ENCODE measurements at regions not wholly inside any gene's neighbourhood (a gene's known extent, or its start where the extent isn't known, plus 50 kb on each side); places are given as distances from the start of the nearest gene placed in this dataset.

DNA sequence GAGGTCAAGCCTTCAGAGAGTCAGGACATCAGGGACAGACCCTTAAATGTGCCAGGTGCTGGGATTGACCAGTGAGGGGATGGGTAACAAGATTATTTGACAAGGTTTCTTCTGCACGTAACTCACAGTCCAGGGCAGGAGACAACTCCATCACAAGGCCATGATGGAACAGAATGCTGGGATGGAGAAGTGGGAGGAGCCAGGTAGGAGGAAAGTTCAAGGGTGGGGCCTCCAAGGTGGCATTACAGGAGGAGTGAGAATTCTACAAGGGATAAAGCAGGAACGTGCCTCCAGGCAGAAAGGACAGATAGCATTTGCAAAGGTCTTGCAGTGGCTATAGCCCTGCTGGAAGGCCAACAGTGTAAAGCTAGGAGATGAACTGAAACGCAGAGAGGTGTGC is 102.2 kb downstream of the FGF18 start:
- no peaks in the 10 kb centered on the region for H3K4me1 Mint-ChIP-seq (ENCODE audit: low read depth)
- no peaks in the 10 kb centered on the region for H3K9me3 ChIP-seq (ENCODE audit: control insufficient read depth in 1 of 2, insufficient read depth in 1 of 2, low read length in 2 of 2)
- no peaks in the 10 kb centered on the region for H3K27me3 ChIP-seq (ENCODE audit: control insufficient read depth in 1 of 2, insufficient read depth in 2 of 2, low read length in 2 of 2)
- no peak overlapping the region for H3K27ac Mint-ChIP-seq
- no peaks in the 10 kb centered on the region for H3K27me3 Mint-ChIP-seq
- ChIA-PET CTCF (no interaction called here), POLR2A (no interaction called here)
- no peak overlapping the region for H3K4me3 Mint-ChIP-seq
- no peak overlapping the region for H3K4me3 ChIP-seq (ENCODE audit: low read length)
- no peaks in the 10 kb centered on the region for H3K36me3 Mint-ChIP-seq (ENCODE audit: low read depth)
- TF ChIP-seq, protein P1, sequence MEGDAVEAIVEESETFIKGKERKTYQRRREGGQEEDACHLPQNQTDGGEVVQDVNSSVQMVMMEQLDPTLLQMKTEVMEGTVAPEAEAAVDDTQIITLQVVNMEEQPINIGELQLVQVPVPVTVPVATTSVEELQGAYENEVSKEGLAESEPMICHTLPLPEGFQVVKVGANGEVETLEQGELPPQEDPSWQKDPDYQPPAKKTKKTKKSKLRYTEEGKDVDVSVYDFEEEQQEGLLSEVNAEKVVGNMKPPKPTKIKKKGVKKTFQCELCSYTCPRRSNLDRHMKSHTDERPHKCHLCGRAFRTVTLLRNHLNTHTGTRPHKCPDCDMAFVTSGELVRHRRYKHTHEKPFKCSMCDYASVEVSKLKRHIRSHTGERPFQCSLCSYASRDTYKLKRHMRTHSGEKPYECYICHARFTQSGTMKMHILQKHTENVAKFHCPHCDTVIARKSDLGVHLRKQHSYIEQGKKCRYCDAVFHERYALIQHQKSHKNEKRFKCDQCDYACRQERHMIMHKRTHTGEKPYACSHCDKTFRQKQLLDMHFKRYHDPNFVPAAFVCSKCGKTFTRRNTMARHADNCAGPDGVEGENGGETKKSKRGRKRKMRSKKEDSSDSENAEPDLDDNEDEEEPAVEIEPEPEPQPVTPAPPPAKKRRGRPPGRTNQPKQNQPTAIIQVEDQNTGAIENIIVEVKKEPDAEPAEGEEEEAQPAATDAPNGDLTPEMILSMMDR (IDR thresholded peaks at IDR 0.05) = no peak
- H3K9me3 Mint-ChIP-seq = no peaks in the 10 kb centered on the region
- no peak overlapping the region for H3K27ac ChIP-seq (ENCODE audit: low read depth in 1 of 2, low read length in 2 of 2)
- DNase-seq (no peak), ATAC-seq (ENCODE audit: poor library complexity) (no peak)
- intact Hi-C loops (cut with DNase I, micrococcal nuclease) = no loop called here
- H3K4me1 ChIP-seq (ENCODE audit: insufficient read depth, low read length) = no peaks in the 10 kb centered on the region
- H3K36me3 ChIP-seq (ENCODE audit: insufficient read depth, low read length) = no peaks in the 10 kb centered on the region

DNA sequence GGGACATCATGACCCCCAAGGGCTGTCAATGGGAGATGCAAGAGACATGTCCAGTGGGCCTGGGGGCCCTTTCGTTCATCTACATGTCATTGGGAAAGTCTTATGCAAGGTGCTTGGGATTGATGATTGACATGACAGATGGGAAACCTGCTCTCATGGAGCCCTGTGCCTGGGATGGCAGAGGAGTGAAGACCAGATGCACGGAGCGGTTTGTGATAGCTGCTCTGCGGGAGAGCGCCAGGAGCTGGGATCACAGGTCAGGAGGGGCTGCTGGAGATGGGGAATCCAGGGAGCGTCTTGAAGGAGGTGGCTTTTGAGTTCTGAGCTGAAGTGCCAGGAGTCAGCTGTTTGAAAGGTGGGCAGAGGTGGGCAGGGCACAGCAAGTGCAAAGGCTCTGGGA is 104.3 kb downstream of the FGF18 start:
- ChIA-PET CTCF (no interaction called here), POLR2A (no interaction called here)
- no peaks in the 10 kb centered on the region for H3K36me3 ChIP-seq (ENCODE audit: insufficient read depth, low read length)
- no peaks in the 10 kb centered on the region for H3K36me3 Mint-ChIP-seq (ENCODE audit: low read depth)
- no peaks in the 10 kb centered on the region for H3K9me3 ChIP-seq (ENCODE audit: control insufficient read depth in 1 of 2, insufficient read depth in 1 of 2, low read length in 2 of 2)
- H3K9me3 Mint-ChIP-seq = no peaks in the 10 kb centered on the region
- no peaks in the 10 kb centered on the region for H3K4me1 Mint-ChIP-seq (ENCODE audit: low read depth)
- H3K27ac Mint-ChIP-seq = no peak overlapping the region
- no peak overlapping the region for H3K4me3 Mint-ChIP-seq
- TF ChIP-seq, protein P1 (IDR thresholded peaks at IDR 0.05) = no peak
- DNase-seq = no peak
- no peaks in the 10 kb centered on the region for H3K27me3 ChIP-seq (ENCODE audit: control insufficient read depth in 1 of 2, insufficient read depth in 2 of 2, low read length in 2 of 2)
- H3K4me3 ChIP-seq (ENCODE audit: low read length) = no peak overlapping the region
- H3K27ac ChIP-seq (ENCODE audit: low read depth in 1 of 2, low read length in 2 of 2) = no peak overlapping the region
- ATAC-seq (ENCODE audit: poor library complexity) = no peak
- H3K27me3 Mint-ChIP-seq = no peaks in the 10 kb centered on the region
- intact Hi-C loops (cut with DNase I, micrococcal nuclease) = no loop called here
- no peaks in the 10 kb centered on the region for H3K4me1 ChIP-seq (ENCODE audit: insufficient read depth, low read length)

DNA sequence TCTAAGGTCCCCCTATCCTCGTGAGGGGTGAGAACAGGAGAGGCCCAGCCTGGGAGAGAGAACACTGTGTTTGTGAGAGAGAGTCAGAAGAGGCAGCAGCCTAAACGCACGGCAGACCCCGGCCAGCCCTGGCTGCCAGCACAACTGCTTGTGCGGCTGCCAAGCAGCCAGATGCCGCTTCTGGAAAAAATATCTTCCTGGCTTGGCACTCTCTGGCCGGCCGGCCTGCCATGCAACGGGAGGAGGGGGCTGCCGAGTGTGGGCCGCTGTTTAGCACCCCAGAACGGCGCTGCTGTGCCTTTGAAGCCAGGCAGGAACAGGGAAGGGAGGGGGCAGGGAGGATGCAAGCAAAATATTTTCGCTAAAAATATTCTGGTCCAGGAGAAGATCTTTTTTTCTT is 105.0 kb downstream of the FGF18 start:
- Mint-ChIP-seq H3K27ac (no peak overlapping the region), H3K4me1 (ENCODE audit: low read depth) (no peaks in the 10 kb centered on the region), H3K9me3 (no peaks in the 10 kb centered on the region), H3K4me3 (no peak overlapping the region), H3K36me3 (ENCODE audit: low read depth) (no peaks in the 10 kb centered on the region), H3K27me3 (no peaks in the 10 kb centered on the region)
- Histone ChIP-seq H3K9me3 (ENCODE audit: control insufficient read depth in 1 of 2, insufficient read depth in 1 of 2, low read length in 2 of 2) (no peaks in the 10 kb centered on the region), H3K4me1 (ENCODE audit: insufficient read depth, low read length) (no peaks in the 10 kb centered on the region), H3K27ac (ENCODE audit: low read depth in 1 of 2, low read length in 2 of 2) (no peak overlapping the region), H3K27me3 (ENCODE audit: control insufficient read depth in 1 of 2, insufficient read depth in 2 of 2, low read length in 2 of 2) (no peaks in the 10 kb centered on the region), H3K36me3 (ENCODE audit: insufficient read depth, low read length) (no peaks in the 10 kb centered on the region), H3K4me3 (ENCODE audit: low read length) (no peak overlapping the region)
- intact Hi-C loops (cut with DNase I, micrococcal nuclease) = no loop called here
- CTCF ChIA-PET = no interaction called here
- DNase-seq (no peak), ATAC-seq (ENCODE audit: poor library complexity) (no peak)
- TF ChIP-seq, protein P1 (IDR thresholded peaks at IDR 0.05) = no peak
- POLR2A ChIA-PET = no interaction called here

Measured in CD4-positive, alpha-beta T cell (primary cell).